ENCODE measurements at regions not wholly inside any gene's neighbourhood (a gene's known extent, or its start where the extent isn't known, plus 50 kb on each side); places are given as distances from the start of the nearest gene placed in this dataset.

DNA sequence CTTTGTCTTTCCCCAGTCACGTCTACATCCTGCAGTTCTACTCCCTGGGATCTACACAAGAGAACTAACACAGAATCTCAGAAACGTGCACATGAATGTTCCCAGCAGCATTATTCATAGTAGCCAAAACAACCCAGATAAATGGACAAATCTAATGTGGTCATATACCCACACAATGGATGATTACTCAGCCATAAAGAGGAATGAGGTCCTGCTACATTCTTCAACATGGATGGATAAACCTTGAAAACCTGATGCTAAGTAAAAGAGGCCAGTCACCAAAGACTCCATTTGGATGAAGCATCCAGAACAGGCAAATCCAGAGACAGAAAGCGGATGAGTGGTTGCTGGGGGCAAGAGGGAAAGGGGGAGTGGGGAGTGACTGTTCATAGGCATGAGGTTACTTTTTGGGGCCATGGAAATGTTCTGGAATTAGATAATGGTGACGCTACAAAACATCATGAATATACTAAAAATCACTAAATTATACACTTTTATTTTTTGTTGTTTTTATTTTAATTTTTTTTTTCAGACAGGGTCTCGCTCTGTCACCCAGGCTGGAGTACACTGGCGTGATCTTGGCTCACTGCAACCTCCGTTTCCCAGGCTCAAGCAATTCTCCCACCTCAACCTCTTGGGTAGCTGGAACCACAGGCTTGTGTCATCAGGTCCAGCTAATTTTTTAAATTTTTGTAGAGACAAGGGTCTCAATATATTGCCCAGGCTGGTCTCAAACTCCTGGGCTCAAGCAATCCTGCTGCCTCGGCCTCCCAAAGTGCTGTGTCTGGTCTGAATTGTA is 50.8 kb upstream of the DSN1 start:
- no peak for DNase-seq

DNA sequence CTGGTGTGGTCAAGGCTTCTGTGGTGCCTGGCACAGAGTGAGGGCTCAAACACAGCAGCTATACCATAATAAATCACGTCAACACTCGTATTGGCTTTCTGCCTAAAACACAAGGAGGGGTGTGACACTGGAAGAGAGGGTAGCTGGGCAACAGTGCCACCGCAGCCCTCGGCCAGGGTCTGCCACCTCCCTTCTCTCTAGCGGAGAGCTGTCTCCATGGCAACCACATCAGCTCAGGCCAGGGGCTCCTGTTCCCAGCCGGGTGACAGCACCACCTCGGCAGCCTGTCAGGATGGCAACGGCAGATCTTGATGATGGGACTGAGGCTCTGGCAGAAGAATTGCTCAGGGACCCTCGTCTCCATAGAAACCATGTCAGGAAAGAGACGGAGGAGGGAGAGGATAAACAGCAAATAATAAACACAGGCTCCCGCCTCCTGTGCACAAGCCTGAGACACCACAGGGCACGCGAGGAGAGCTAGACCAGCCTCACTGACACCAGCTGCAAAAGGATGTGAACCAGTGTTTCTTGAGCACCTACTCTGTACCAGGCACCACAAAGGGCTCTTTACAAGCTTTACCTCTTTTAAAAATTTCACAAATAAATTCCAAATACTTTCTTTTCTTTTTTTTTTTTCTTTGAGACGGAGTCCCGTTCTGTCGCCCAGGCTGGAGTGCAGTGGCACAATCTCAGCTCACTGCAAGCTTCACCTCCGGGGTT is 50.4 kb upstream of the TLDC2 start:
- peak; percentile 99 for DNase-seq
